Loucy (cell line): ENCODE measurements at regions not wholly inside any gene's neighbourhood (a gene's known extent, or its start where the extent isn't known, plus 50 kb on each side); places are given as distances from the start of the nearest gene placed in this dataset.

Experiments
- CTCF ChIP-seq: fragments of 200-600 bp; sonication (generic); conservative IDR thresholded peaks from 2 replicates; pipeline ENCODE4 v1.5.1; 2014; ENCODE audit warnings: mild to moderate bottlenecking, antibody characterized with exemption, low read length
- EZH2phosphoT487 ChIP-seq: fragments of 200-600 bp; IDR thresholded peaks from 2 replicates; pipeline ENCODE4 v1.6.1; 2018; ENCODE audit warnings: antibody characterized with exemption, mild to moderate bottlenecking, moderate library complexity, borderline replicate concordance

GRCh38 chr4:12912896-12913418, 571.2 kb downstream of the RAB28 start:
- TF ChIP-seq CTCF = no peak
- TF ChIP-seq EZH2phosphoT487 = no peak
